ENCODE measurements at regions not wholly inside any gene's neighbourhood (a gene's known extent, or its start where the extent isn't known, plus 50 kb on each side); places are given as distances from the start of the nearest gene placed in this dataset.

DNA sequence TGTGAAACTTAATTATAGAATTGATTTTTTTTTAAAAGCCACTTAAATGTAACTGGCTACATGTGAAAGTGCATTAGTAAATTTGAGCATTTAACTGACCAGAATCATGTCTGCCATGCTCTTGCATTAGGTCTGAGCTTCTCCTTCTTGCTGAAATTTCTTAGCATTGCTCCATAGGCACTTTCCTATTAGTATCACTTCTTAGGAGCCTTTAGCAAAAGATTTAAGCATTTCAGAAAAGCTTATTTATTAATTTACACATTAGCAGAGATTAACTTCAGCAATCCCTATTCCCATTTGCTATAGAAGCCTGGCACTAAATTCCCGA, 211.0 kb downstream of the SNX18 start:
- Histone ChIP-seq H3K9me3 (ENCODE audit: control insufficient read depth, insufficient read depth, low read length) (no peaks in the 10 kb centered on the region), H3K4me3 (ENCODE audit: low read depth, low read length) (no peak overlapping the region), H3K27me3 (ENCODE audit: control insufficient read depth, insufficient read depth, low read length) (no peaks in the 10 kb centered on the region), H3K36me3 (ENCODE audit: control insufficient read depth, insufficient read depth, low read length) (no peaks in the 10 kb centered on the region), H3K4me1 (ENCODE audit: control insufficient read depth, insufficient read depth, low read length) (no peaks in the 10 kb centered on the region), H3K9ac (ENCODE audit: low read depth, low read length) (no peak overlapping the region)

- Histone ChIP-seq H3K9me3 (ENCODE audit: control insufficient read depth, insufficient read depth, low read length) (no peaks in the 10 kb centered on the region), H3K9ac (ENCODE audit: low read depth, low read length) (no peak overlapping the region), H3K4me1 (ENCODE audit: control insufficient read depth, insufficient read depth, low read length) (no peaks in the 10 kb centered on the region), H3K4me3 (ENCODE audit: low read depth, low read length) (no peak overlapping the region), H3K27me3 (ENCODE audit: control insufficient read depth, insufficient read depth, low read length) (no peaks in the 10 kb centered on the region), H3K36me3 (ENCODE audit: control insufficient read depth, insufficient read depth, low read length) (no peaks in the 10 kb centered on the region)
These were observed 210.5 kb downstream of the SNX18 start for GRCh38 chr5:54727874-54728587.

DNA sequence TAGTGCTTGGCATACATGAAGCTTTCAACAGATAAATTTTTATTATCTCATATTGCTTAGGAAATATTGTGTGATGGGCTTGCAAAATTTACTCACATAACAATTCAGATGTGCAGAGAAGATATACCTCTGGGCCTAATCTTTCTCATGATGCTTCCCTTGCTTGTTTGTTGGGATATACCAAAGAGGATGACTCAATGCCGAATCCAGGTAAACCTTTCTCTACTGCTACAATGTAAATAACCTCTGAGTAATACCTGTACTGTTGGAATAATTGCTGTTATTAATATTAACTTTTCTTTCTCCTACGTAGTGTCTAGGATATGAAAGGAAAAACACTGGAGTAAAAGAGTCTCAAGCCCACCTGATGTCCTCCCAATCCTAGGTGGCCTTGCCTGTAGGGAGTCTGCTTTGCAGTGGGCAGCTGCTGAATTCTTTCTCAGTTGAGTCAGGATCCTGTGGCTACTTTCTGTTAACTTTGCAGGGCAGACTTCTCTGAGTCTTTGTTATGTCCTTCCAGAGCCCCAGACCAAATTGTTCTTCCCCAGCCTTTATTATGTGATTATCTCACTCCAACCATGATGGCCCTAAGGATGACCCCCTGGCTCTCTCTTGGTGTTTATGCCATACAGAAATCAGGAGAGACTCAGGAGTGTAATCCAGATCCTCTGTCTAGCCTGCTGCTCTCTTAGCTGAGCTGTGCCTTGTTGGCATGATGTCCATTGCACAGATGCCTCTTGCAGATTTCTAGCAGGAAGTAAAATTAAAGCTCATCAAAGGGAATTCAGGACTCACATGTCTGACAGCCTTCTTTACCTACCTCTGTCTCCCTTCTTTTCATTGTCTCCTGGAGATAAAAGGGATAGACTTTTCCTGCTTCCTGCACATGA, 208.1 kb downstream of the SNX18 start:
- Histone ChIP-seq H3K36me3 (ENCODE audit: control insufficient read depth, insufficient read depth, low read length) (no peaks in the 10 kb centered on the region), H3K9me3 (ENCODE audit: control insufficient read depth, insufficient read depth, low read length) (no peaks in the 10 kb centered on the region), H3K9ac (ENCODE audit: low read depth, low read length) (no peak overlapping the region), H3K4me1 (ENCODE audit: control insufficient read depth, insufficient read depth, low read length) (no peaks in the 10 kb centered on the region), H3K27me3 (ENCODE audit: control insufficient read depth, insufficient read depth, low read length) (no peaks in the 10 kb centered on the region), H3K4me3 (ENCODE audit: low read depth, low read length) (no peak overlapping the region)

DNA sequence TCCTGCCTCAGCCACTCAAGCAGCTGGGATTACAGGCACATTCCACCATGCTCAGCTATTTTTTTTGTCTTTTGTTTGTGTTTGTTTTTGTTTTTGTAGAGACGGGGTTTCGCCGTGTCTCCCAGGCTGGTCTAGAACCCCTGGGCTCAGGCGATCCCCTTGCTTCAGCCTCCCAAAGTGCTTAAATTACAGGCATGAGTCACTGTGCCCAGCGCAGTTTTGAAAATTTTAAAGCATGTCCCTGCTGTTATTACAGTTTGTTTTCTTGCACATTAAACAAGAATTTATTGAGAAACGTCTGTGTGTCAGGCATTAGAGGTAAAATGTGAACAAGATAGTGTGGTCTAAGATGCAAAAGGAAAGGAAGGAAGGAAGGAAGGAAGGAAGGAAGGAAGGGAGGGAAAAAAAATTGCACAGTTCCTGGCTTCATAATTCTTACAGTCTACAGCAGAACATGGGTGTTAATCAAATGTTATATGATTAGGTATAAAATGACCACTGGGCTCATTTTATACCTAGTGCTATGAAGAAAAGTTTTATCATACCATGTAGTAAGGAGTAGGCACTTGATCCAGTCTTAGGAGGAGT, 205.4 kb downstream of the SNX18 start:
- no peaks in the 10 kb centered on the region for H3K9me3 ChIP-seq (ENCODE audit: control insufficient read depth, insufficient read depth, low read length)
- H3K9ac ChIP-seq (ENCODE audit: low read depth, low read length): no peak overlapping the region
- no peaks in the 10 kb centered on the region for H3K36me3 ChIP-seq (ENCODE audit: control insufficient read depth, insufficient read depth, low read length)
- no peak overlapping the region for H3K4me3 ChIP-seq (ENCODE audit: low read depth, low read length)
- no peaks in the 10 kb centered on the region for H3K27me3 ChIP-seq (ENCODE audit: control insufficient read depth, insufficient read depth, low read length)
- peaks cover 5% of the 10 kb centered on the region for H3K4me1 ChIP-seq (ENCODE audit: control insufficient read depth, insufficient read depth, low read length)

- Histone ChIP-seq H3K4me3 (ENCODE audit: low read depth, low read length) (no peak overlapping the region), H3K9me3 (ENCODE audit: control insufficient read depth, insufficient read depth, low read length) (no peaks in the 10 kb centered on the region), H3K36me3 (ENCODE audit: control insufficient read depth, insufficient read depth, low read length) (no peaks in the 10 kb centered on the region), H3K9ac (ENCODE audit: low read depth, low read length) (no peak overlapping the region), H3K4me1 (ENCODE audit: control insufficient read depth, insufficient read depth, low read length) (peaks cover 5% of the 10 kb centered on the region), H3K27me3 (ENCODE audit: control insufficient read depth, insufficient read depth, low read length) (no peaks in the 10 kb centered on the region)
These were observed 204.5 kb downstream of the SNX18 start for GRCh38 chr5:54721951-54722654.

- H3K27me3 ChIP-seq (ENCODE audit: control insufficient read depth, insufficient read depth, low read length): no peaks in the 10 kb centered on the region
- no peak overlapping the region for H3K9ac ChIP-seq (ENCODE audit: low read depth, low read length)
- H3K4me3 ChIP-seq (ENCODE audit: low read depth, low read length): no peak overlapping the region
- no peaks in the 10 kb centered on the region for H3K36me3 ChIP-seq (ENCODE audit: control insufficient read depth, insufficient read depth, low read length)
- H3K9me3 ChIP-seq (ENCODE audit: control insufficient read depth, insufficient read depth, low read length): no peaks in the 10 kb centered on the region
- peaks cover 5% of the 10 kb centered on the region for H3K4me1 ChIP-seq (ENCODE audit: control insufficient read depth, insufficient read depth, low read length)
These were observed 203.6 kb downstream of the SNX18 start for GRCh38 chr5:54721116-54721515.

DNA sequence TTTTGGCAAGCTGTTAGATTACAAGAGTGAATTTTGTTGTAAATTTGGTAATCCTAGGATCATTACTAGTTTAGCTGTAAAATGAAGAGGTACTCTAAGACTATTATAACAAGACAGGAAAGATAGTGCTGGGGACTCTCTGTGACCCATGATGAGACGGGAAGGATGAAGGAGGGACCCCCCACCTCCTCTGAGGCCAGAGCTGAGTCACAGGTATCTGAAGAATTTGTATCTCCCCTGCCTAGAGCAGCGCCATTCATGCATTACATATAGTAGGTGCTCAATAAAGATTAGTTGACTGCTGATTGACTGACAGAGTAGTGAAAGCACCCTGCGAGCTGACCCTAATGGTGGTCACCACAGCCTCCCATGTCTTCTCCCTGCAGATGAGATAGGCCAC, 202.8 kb downstream of the SNX18 start:
- no peak overlapping the region for H3K4me3 ChIP-seq (ENCODE audit: low read depth, low read length)
- H3K27me3 ChIP-seq (ENCODE audit: control insufficient read depth, insufficient read depth, low read length): no peaks in the 10 kb centered on the region
- peaks cover 5% of the 10 kb centered on the region for H3K4me1 ChIP-seq (ENCODE audit: control insufficient read depth, insufficient read depth, low read length)
- no peak overlapping the region for H3K9ac ChIP-seq (ENCODE audit: low read depth, low read length)
- H3K36me3 ChIP-seq (ENCODE audit: control insufficient read depth, insufficient read depth, low read length): no peaks in the 10 kb centered on the region
- no peaks in the 10 kb centered on the region for H3K9me3 ChIP-seq (ENCODE audit: control insufficient read depth, insufficient read depth, low read length)

DNA sequence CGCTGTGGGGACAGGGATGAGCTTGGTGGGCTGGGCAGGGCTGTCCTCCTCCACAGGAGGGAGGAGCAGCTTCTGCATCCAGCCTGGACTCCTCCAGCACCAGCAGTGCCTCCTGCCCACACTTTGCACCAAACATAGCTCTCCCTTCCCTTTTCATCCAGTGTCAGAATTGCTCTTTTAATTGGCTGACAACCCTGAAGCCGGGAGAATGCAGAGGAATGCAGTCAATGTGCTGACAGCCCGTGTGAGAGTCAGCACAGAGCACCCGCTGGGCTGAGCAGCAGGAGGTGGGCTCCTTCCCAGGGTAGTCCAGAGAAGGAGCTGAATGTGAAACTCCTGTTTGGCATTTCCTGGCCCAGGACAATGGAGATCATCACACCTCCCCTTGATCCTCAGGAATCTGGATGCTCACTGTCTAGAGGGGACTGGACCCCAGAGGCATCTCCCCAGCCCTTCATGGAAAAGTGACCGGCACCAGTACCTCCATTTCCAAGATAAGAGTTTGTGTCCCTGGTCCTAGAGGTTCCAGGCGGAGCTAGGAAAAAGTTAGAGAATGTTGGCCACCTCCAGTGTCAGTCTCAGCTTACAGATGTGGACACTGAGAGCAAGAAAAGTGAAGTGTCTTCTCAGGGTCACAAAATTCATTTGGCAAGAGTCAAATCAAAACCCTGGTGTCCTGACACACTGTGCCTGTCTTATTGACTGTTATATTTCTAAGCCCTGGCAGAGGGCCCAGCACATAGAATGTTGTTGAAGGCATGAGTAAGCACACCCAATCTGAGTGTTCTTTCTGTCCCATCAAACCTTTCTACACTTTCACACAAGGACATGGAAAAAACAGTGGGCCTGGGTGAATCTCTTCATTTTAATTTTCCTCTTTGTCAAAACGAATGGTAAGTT, 202.1 kb downstream of the SNX18 start:
- Histone ChIP-seq H3K27me3 (ENCODE audit: control insufficient read depth, insufficient read depth, low read length) (no peaks in the 10 kb centered on the region), H3K9me3 (ENCODE audit: control insufficient read depth, insufficient read depth, low read length) (no peaks in the 10 kb centered on the region), H3K9ac (ENCODE audit: low read depth, low read length) (no peak overlapping the region), H3K4me3 (ENCODE audit: low read depth, low read length) (no peak overlapping the region), H3K36me3 (ENCODE audit: control insufficient read depth, insufficient read depth, low read length) (no peaks in the 10 kb centered on the region), H3K4me1 (ENCODE audit: control insufficient read depth, insufficient read depth, low read length) (peaks cover 5% of the 10 kb centered on the region)

- H3K9ac ChIP-seq (ENCODE audit: low read depth, low read length): no peak overlapping the region
- H3K4me3 ChIP-seq (ENCODE audit: low read depth, low read length): no peak overlapping the region
- H3K4me1 ChIP-seq (ENCODE audit: control insufficient read depth, insufficient read depth, low read length): peaks cover 5% of the 10 kb centered on the region
- H3K27me3 ChIP-seq (ENCODE audit: control insufficient read depth, insufficient read depth, low read length): no peaks in the 10 kb centered on the region
- H3K36me3 ChIP-seq (ENCODE audit: control insufficient read depth, insufficient read depth, low read length): no peaks in the 10 kb centered on the region
- H3K9me3 ChIP-seq (ENCODE audit: control insufficient read depth, insufficient read depth, low read length): no peaks in the 10 kb centered on the region
These were observed 201.1 kb downstream of the SNX18 start for GRCh38 chr5:54718656-54719055.

- Histone ChIP-seq H3K9ac (ENCODE audit: low read depth, low read length) (no peak overlapping the region), H3K4me1 (ENCODE audit: control insufficient read depth, insufficient read depth, low read length) (peaks cover 5% of the 10 kb centered on the region), H3K9me3 (ENCODE audit: control insufficient read depth, insufficient read depth, low read length) (no peaks in the 10 kb centered on the region), H3K36me3 (ENCODE audit: control insufficient read depth, insufficient read depth, low read length) (no peaks in the 10 kb centered on the region), H3K27me3 (ENCODE audit: control insufficient read depth, insufficient read depth, low read length) (no peaks in the 10 kb centered on the region), H3K4me3 (ENCODE audit: low read depth, low read length) (no peak overlapping the region)
These were observed 200.3 kb downstream of the SNX18 start for GRCh38 chr5:54717870-54718269.

DNA sequence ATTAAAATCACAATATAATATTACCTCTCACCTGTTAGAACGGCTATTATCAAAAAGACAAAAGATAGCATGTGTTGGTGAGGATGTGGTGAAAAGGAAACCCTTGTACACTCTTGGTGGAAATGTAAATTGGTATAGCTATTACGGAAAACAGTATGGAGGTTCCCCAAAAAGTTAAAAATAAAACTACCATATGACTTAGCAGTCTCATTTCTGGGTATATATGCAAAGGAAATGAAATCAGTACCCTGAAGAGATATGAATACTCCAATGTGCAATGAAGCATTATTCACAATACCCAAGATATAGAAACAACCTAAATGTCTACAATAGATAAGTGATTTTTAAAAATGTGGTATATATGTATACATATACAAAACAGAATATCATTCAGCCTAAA, 199.9 kb downstream of the SNX18 start:
- no peaks in the 10 kb centered on the region for H3K9me3 ChIP-seq (ENCODE audit: control insufficient read depth, insufficient read depth, low read length)
- H3K4me1 ChIP-seq (ENCODE audit: control insufficient read depth, insufficient read depth, low read length): peaks cover 5% of the 10 kb centered on the region
- H3K9ac ChIP-seq (ENCODE audit: low read depth, low read length): no peak overlapping the region
- H3K4me3 ChIP-seq (ENCODE audit: low read depth, low read length): no peak overlapping the region
- no peaks in the 10 kb centered on the region for H3K36me3 ChIP-seq (ENCODE audit: control insufficient read depth, insufficient read depth, low read length)
- no peaks in the 10 kb centered on the region for H3K27me3 ChIP-seq (ENCODE audit: control insufficient read depth, insufficient read depth, low read length)

Measured in iPS-15b (cell line).